GM23248 (cell line): ENCODE measurements at regions not wholly inside any gene's neighbourhood (a gene's known extent, or its start where the extent isn't known, plus 50 kb on each side); places are given as distances from the start of the nearest gene placed in this dataset.

Experiments
- EZH2 ChIP-seq: fragments of 200-600 bp; sonication (generic); IDR thresholded peaks from 2 replicates; pipeline ENCODE4 v1.6.1; 2018; ENCODE audit warnings: antibody characterized with exemption, mild to moderate bottlenecking; ENCODE audit not compliant: insufficient read depth, poor library complexity, severe bottlenecking
- EZH2phosphoT487 ChIP-seq: fragments of 200-600 bp; sonication (generic); IDR thresholded peaks from 2 replicates; pipeline ENCODE4 v1.6.1; 2018; ENCODE audit warnings: antibody characterized with exemption, moderate library complexity, mild to moderate bottlenecking, low read depth; ENCODE audit not compliant: insufficient read depth

GRCh38 chr14:104301731-104302460 is 163.5 kb downstream of the KIF26A start:
- no peak for TF ChIP-seq EZH2
- TF ChIP-seq EZH2phosphoT487: no peak
